WI38 (cell line): ENCODE measurements at regions not wholly inside any gene's neighbourhood (a gene's known extent, or its start where the extent isn't known, plus 50 kb on each side); places are given as distances from the start of the nearest gene placed in this dataset.

Source experiments
- H3K4me3 ChIP-seq: 2 replicates; pipeline ENCODE4 v1.5.1; 2011; ENCODE audit warnings: low read depth, mild to moderate bottlenecking, control low read depth, low read length
- CTCF ChIP-seq: IDR thresholded peaks from 2 replicates; pipeline ENCODE4 v1.5.1; 2012; ENCODE audit warnings: low read depth, mild to moderate bottlenecking, control low read depth, low read length

- no peak for TF ChIP-seq CTCF
Observed at GRCh38 chr21:36555199-36555800, 75.4 kb upstream of the CLDN14 start.

GRCh38 chr21:36557316-36557715 lies 77.4 kb upstream of the CLDN14 start:
- no peak for TF ChIP-seq CTCF
- no peak overlapping the region for H3K4me3 ChIP-seq

More at GRCh38 chr21:36555199-36555800, 75.4 kb upstream of the CLDN14 start:
- H3K4me3 ChIP-seq: no peak overlapping the region

GRCh38 chr21:36560933-36561575 lies 81.1 kb upstream of the CLDN14 start:
- H3K4me3 ChIP-seq: no peak overlapping the region
- TF ChIP-seq CTCF: no peak

GRCh38 chr21:36563341-36563926 lies 83.5 kb upstream of the CLDN14 start:
- no peak for TF ChIP-seq CTCF
- H3K4me3 ChIP-seq: no peak overlapping the region

DNA sequence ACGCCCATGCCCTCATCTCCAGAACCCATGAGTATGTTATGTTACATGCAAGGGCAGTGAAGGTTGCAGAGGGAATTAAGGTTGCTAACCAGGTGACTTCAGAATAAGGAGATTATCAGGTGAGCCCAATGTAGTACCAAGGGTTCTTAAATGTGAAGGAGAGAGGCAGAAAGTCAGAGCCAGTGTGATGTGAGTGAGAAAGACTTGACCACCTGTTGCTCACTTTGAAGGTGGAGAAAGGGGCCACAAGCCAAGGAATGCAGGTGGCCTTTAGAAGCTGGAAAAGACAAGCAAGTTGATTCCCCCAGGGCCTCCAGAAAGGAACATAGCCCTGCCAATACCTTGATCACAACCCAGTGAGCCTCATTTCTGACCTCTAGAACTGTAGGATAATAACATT lies 84.7 kb upstream of the CLDN14 start:
- H3K4me3 ChIP-seq: no peak overlapping the region
- no peak for TF ChIP-seq CTCF

DNA sequence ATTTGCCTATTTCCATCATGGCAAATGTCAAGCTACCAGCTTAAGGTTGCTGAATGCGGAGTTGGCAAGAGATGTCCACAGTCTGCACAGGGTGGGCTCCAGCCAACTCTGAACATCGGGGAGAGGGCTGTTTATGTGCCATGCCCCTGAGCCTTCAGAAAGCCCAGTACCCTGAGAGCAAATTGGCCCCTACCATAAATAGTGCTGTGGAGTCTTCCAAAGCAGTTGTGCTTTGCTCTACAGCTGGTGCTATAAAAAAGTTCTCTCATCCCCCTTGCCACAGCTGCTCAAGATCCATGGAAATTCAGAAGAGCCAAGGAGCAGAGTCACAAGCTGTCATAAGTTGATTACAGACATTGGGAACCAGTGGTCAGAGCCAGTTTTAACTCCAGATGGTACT lies 85.6 kb upstream of the CLDN14 start:
- no peak for TF ChIP-seq CTCF
- H3K4me3 ChIP-seq: no peak overlapping the region

GRCh38 chr21:36566644-36567043 lies 86.7 kb upstream of the CLDN14 start:
- no peak for TF ChIP-seq CTCF
- no peak overlapping the region for H3K4me3 ChIP-seq
